ENCODE measurements at regions not wholly inside any gene's neighbourhood (a gene's known extent, or its start where the extent isn't known, plus 50 kb on each side); places are given as distances from the start of the nearest gene placed in this dataset.

- DNase-seq (ENCODE audit: low read depth in 1 of 2, low spot score in 1 of 2) = no peak
- Histone ChIP-seq H3K27ac (replicated peaks) (no peak overlapping the region), H3K27me3 (ENCODE audit: insufficient read depth, poor library complexity, severe bottlenecking) (no peaks in the 10 kb centered on the region), H3K4me3 (replicated peaks; ENCODE audit: insufficient read depth, low read length) (no peak overlapping the region)
- TF ChIP-seq POLR2AphosphoS5 (IDR thresholded peaks at IDR 0.05; ENCODE audit: low read depth) (no peak), GABPA (IDR thresholded peaks at IDR 0.05; ENCODE audit: low read depth) (no peak), SPI1 (IDR thresholded peaks at IDR 0.05; ENCODE audit: borderline replicate concordance, low read depth) (no peak), CTCF (IDR thresholded peaks at IDR 0.05; ENCODE audit: insufficient read depth, low read length) (no peak)
Measured at GRCh38 chr1:38551318-38552307, 308.0 kb downstream of the RRAGC start.

- no peak for TF ChIP-seq POLR2AphosphoS5 (IDR thresholded peaks at IDR 0.05; ENCODE audit: low read depth)
- TF ChIP-seq REST (IDR thresholded peaks at IDR 0.05; ENCODE audit: insufficient replicate concordance, low read depth) = no peak
- TF ChIP-seq SPI1 (IDR thresholded peaks at IDR 0.05; ENCODE audit: borderline replicate concordance, low read depth) = no peak
- TF ChIP-seq CTCF (IDR thresholded peaks at IDR 0.05; ENCODE audit: insufficient read depth, low read length) = no peak
- TF ChIP-seq GABPA (IDR thresholded peaks at IDR 0.05; ENCODE audit: low read depth) = no peak
- Histone ChIP-seq H3K27me3 (ENCODE audit: insufficient read depth, poor library complexity, severe bottlenecking) (no peaks in the 10 kb centered on the region), H3K4me3 (replicated peaks; ENCODE audit: insufficient read depth, low read length) (no peak overlapping the region), H3K27ac (replicated peaks) (no peak overlapping the region)
- no peak for DNase-seq (ENCODE audit: low read depth in 1 of 2, low spot score in 1 of 2)
Measured at GRCh38 chr1:38549191-38549590, 310.4 kb downstream of the RRAGC start.

- DNase-seq (ENCODE audit: low read depth in 1 of 2, low spot score in 1 of 2) = no peak
- no peaks in the 10 kb centered on the region for H3K27me3 ChIP-seq (ENCODE audit: insufficient read depth, poor library complexity, severe bottlenecking)
- no peak for TF ChIP-seq CTCF (IDR thresholded peaks at IDR 0.05; ENCODE audit: insufficient read depth, low read length)
- no peak for TF ChIP-seq POLR2AphosphoS5 (IDR thresholded peaks at IDR 0.05; ENCODE audit: low read depth)
- no peak for TF ChIP-seq SPI1 (IDR thresholded peaks at IDR 0.05; ENCODE audit: borderline replicate concordance, low read depth)
- no peak for TF ChIP-seq GABPA (IDR thresholded peaks at IDR 0.05; ENCODE audit: low read depth)
- TF ChIP-seq REST (IDR thresholded peaks at IDR 0.05; ENCODE audit: insufficient replicate concordance, low read depth) = no peak
- H3K27ac ChIP-seq (replicated peaks) = no peak overlapping the region
- H3K4me3 ChIP-seq (replicated peaks; ENCODE audit: insufficient read depth, low read length) = no peak overlapping the region
Measured at GRCh38 chr1:38547321-38547720, 312.3 kb downstream of the RRAGC start.

Data from HL-60 (cell line).